Neural progenitor cell (in vitro differentiated cells): ENCODE measurements at regions not wholly inside any gene's neighbourhood (a gene's known extent, or its start where the extent isn't known, plus 50 kb on each side); places are given as distances from the start of the nearest gene placed in this dataset.

Experiments
- DNase-seq: peaks from one replicate; pipeline ENCODE4 v3.0.0-alpha.2; 2016; ENCODE audit warnings: low spot score
- H2AFZ ChIP-seq: fragments of 200-600 bp; sonication (generic); replicated peaks from 2 replicates; pipeline ENCODE4 v1.6.1; 2016; ENCODE audit warnings: antibody characterized with exemption
- H3F3A ChIP-seq: fragments of 200-600 bp; sonication (generic); 2 replicates; pipeline ENCODE4 v1.6.1; 2016; ENCODE audit warnings: antibody characterized with exemption, low read depth
- H3K27ac ChIP-seq: fragments of 200-600 bp; sonication (generic); 2 replicates; pipeline ENCODE4 v1.5.1; 2016; ENCODE audit warnings: mild to moderate bottlenecking
- H3K27me3 ChIP-seq: fragments of 200-600 bp; sonication (generic); 2 replicates; pipeline ENCODE4 v1.6.1; 2016; ENCODE audit warnings: mild to moderate bottlenecking, moderate library complexity
- H3K36me3 ChIP-seq: fragments of 200-600 bp; sonication (generic); 2 replicates; pipeline ENCODE4 v1.5.1; 2016
- H3K4me1 ChIP-seq: fragments of 200-600 bp; sonication (generic); 2 replicates; pipeline ENCODE4 v1.6.1; 2016; ENCODE audit warnings: mixed run types
- H3K4me2 ChIP-seq: fragments of 200-600 bp; sonication (generic); 2 replicates; pipeline ENCODE4 v1.6.1; 2016
- H3K4me3 ChIP-seq: fragments of 200-600 bp; sonication (generic); 2 replicates; pipeline ENCODE4 v1.5.1; 2016
- H3K79me2 ChIP-seq: fragments of 200-600 bp; sonication (generic); 2 replicates; pipeline ENCODE4 v1.6.1; 2016; ENCODE audit warnings: low read depth
- H3K9ac ChIP-seq: fragments of 200-600 bp; sonication (generic); 2 replicates; pipeline ENCODE4 v1.6.1; 2016
- H3K9me3 ChIP-seq: fragments of 200-600 bp; sonication (generic); 2 replicates; pipeline ENCODE4 v1.5.1; 2016; ENCODE audit warnings: low read depth
- H4K20me1 ChIP-seq: fragments of 200-600 bp; sonication (generic); 2 replicates; pipeline ENCODE4 v1.6.1; 2016; ENCODE audit warnings: low read depth
- H3K27ac Mint-ChIP-seq: 3 replicates; pipeline ENCODE4 v1.8.0; 2021; ENCODE audit warnings: mixed read lengths
- H3K27me3 Mint-ChIP-seq: 2 replicates; pipeline ENCODE4 v1.8.0; 2022; ENCODE audit warnings: low read depth, mild to moderate bottlenecking, inconsistent platforms, moderate library complexity, mixed read lengths; ENCODE audit not compliant: insufficient read depth
- H3K36me3 Mint-ChIP-seq: 3 replicates; pipeline ENCODE4 v1.8.0; 2021; ENCODE audit warnings: mixed read lengths
- H3K4me1 Mint-ChIP-seq: 3 replicates; pipeline ENCODE4 v1.8.0; 2021; ENCODE audit warnings: mixed read lengths
- H3K4me3 Mint-ChIP-seq: 3 replicates; pipeline ENCODE4 v1.8.0; 2021; ENCODE audit warnings: mild to moderate bottlenecking, moderate library complexity, mixed read lengths
- H3K9me3 Mint-ChIP-seq: 3 replicates; pipeline ENCODE4 v1.8.0; 2020; ENCODE audit warnings: mixed read lengths
- CTCF ChIP-seq: fragments of 200-600 bp; sonication (generic); IDR thresholded peaks from 2 replicates; pipeline ENCODE4 v1.5.1; 2017; ENCODE audit warnings: antibody characterized with exemption, mild to moderate bottlenecking
- EZH2 ChIP-seq: fragments of 200-600 bp; sonication (generic); IDR thresholded peaks from 2 replicates; pipeline ENCODE4 v1.6.1; 2017; ENCODE audit warnings: antibody characterized with exemption, mild to moderate bottlenecking, moderate library complexity
- EZH2phosphoT487 ChIP-seq: fragments of 200-600 bp; sonication (generic); IDR thresholded peaks from 2 replicates; pipeline ENCODE4 v1.6.1; 2017; ENCODE audit warnings: antibody characterized with exemption

GRCh38 chr2:139819273-139819796 is 1039.1 kb upstream of the NXPH2 start:
- Mint-ChIP-seq H3K27ac (no peak overlapping the region), H3K36me3 (no peaks in the 10 kb centered on the region), H3K4me3 (no peak overlapping the region), H3K4me1 (no peaks in the 10 kb centered on the region), H3K27me3 (no peaks in the 10 kb centered on the region), H3K9me3 (peaks cover 5% of the 10 kb centered on the region)
- no peaks in the 10 kb centered on the region for H3F3A ChIP-seq
- no peak overlapping the region for H2AFZ ChIP-seq
- no peaks in the 10 kb centered on the region for H3K36me3 ChIP-seq
- no peak overlapping the region for H3K4me2 ChIP-seq
- no peak overlapping the region for H3K27ac ChIP-seq
- no peak overlapping the region for H3K9ac ChIP-seq
- no peaks in the 10 kb centered on the region for H3K79me2 ChIP-seq
- no peak overlapping the region for H3K4me3 ChIP-seq
- no peaks in the 10 kb centered on the region for H3K9me3 ChIP-seq
- DNase-seq = no peak
- no peaks in the 10 kb centered on the region for H4K20me1 ChIP-seq
- no peak for TF ChIP-seq EZH2
- no peaks in the 10 kb centered on the region for H3K4me1 ChIP-seq
- no peaks in the 10 kb centered on the region for H3K27me3 ChIP-seq

GRCh38 chr2:139814458-139814857 is 1034.3 kb upstream of the NXPH2 start:
- TF ChIP-seq CTCF = no peak
- Mint-ChIP-seq H3K4me1 (no peaks in the 10 kb centered on the region), H3K36me3 (no peaks in the 10 kb centered on the region), H3K27ac (no peak overlapping the region), H3K27me3 (no peaks in the 10 kb centered on the region), H3K4me3 (no peak overlapping the region), H3K9me3 (no peaks in the 10 kb centered on the region)
- DNase-seq = no peak
- Histone ChIP-seq H3K4me1 (no peaks in the 10 kb centered on the region), H3F3A (no peaks in the 10 kb centered on the region), H3K27ac (no peak overlapping the region), H3K4me3 (no peak overlapping the region), H3K79me2 (no peaks in the 10 kb centered on the region), H3K9ac (no peak overlapping the region), H3K36me3 (no peaks in the 10 kb centered on the region), H3K27me3 (no peaks in the 10 kb centered on the region), H3K9me3 (no peaks in the 10 kb centered on the region), H2AFZ (no peak overlapping the region), H3K4me2 (no peak overlapping the region), H4K20me1 (no peaks in the 10 kb centered on the region)

- H3K27me3 Mint-ChIP-seq = no peaks in the 10 kb centered on the region
- H3K4me2 ChIP-seq = no peak overlapping the region
- H3K27ac ChIP-seq = no peak overlapping the region
- no peaks in the 10 kb centered on the region for H3K27me3 ChIP-seq
- H3K4me3 Mint-ChIP-seq = no peak overlapping the region
- no peaks in the 10 kb centered on the region for H3K4me1 ChIP-seq
- H3K36me3 Mint-ChIP-seq = no peaks in the 10 kb centered on the region
- no peaks in the 10 kb centered on the region for H4K20me1 ChIP-seq
- H3K9me3 ChIP-seq = no peaks in the 10 kb centered on the region
- no peaks in the 10 kb centered on the region for H3F3A ChIP-seq
- no peak overlapping the region for H3K9ac ChIP-seq
- no peaks in the 10 kb centered on the region for H3K4me1 Mint-ChIP-seq
- no peak overlapping the region for H2AFZ ChIP-seq
- no peaks in the 10 kb centered on the region for H3K79me2 ChIP-seq
- no peaks in the 10 kb centered on the region for H3K36me3 ChIP-seq
- no peak overlapping the region for H3K4me3 ChIP-seq
- no peaks in the 10 kb centered on the region for H3K9me3 Mint-ChIP-seq
- H3K27ac Mint-ChIP-seq = no peak overlapping the region
- TF ChIP-seq EZH2 = no peak
- TF ChIP-seq CTCF = no peak
- TF ChIP-seq EZH2phosphoT487 = no peak
- no peak for DNase-seq
Observed at GRCh38 chr2:139813340-139813739, 1033.2 kb upstream of the NXPH2 start.

- no peak for DNase-seq
- H3K27me3 Mint-ChIP-seq = no peaks in the 10 kb centered on the region
- H3K4me3 Mint-ChIP-seq = no peak overlapping the region
- no peaks in the 10 kb centered on the region for H3K27me3 ChIP-seq
- no peak overlapping the region for H3K27ac Mint-ChIP-seq
- H3K4me1 ChIP-seq = no peaks in the 10 kb centered on the region
- no peaks in the 10 kb centered on the region for H3K4me1 Mint-ChIP-seq
- no peaks in the 10 kb centered on the region for H3K36me3 ChIP-seq
- H3F3A ChIP-seq = no peaks in the 10 kb centered on the region
- no peaks in the 10 kb centered on the region for H3K9me3 ChIP-seq
- no peak overlapping the region for H2AFZ ChIP-seq
- H3K4me2 ChIP-seq = no peak overlapping the region
- no peak overlapping the region for H3K4me3 ChIP-seq
- no peak overlapping the region for H3K27ac ChIP-seq
- H3K9me3 Mint-ChIP-seq = no peaks in the 10 kb centered on the region
- H3K9ac ChIP-seq = no peak overlapping the region
- TF ChIP-seq EZH2 (no peak), CTCF (no peak), EZH2phosphoT487 (no peak)
- no peaks in the 10 kb centered on the region for H4K20me1 ChIP-seq
- no peaks in the 10 kb centered on the region for H3K79me2 ChIP-seq
- no peaks in the 10 kb centered on the region for H3K36me3 Mint-ChIP-seq
Observed at GRCh38 chr2:139805441-139805840, 1025.3 kb upstream of the NXPH2 start.
